ENCODE measurements at regions not wholly inside any gene's neighbourhood (a gene's known extent, or its start where the extent isn't known, plus 50 kb on each side); places are given as distances from the start of the nearest gene placed in this dataset.

GRCh38 chr2:66691031-66691965 is 256.4 kb downstream of the MEIS1 start:
- no peak for DNase-seq

- DNase-seq: no peak
Measured at GRCh38 chr2:66692521-66693054, 257.7 kb downstream of the MEIS1 start.

- no peak for DNase-seq
Measured at GRCh38 chr2:66693076-66693965, 258.4 kb downstream of the MEIS1 start.

GRCh38 chr2:66694087-66694860 is 259.3 kb downstream of the MEIS1 start:
- DNase-seq: no peak

GRCh38 chr2:66695226-66695735 is 260.4 kb downstream of the MEIS1 start:
- DNase-seq: no peak

GRCh38 chr2:66696374-66696773 is 261.4 kb downstream of the MEIS1 start:
- DNase-seq: no peak

- no peak for DNase-seq
Measured at GRCh38 chr2:66696886-66697285, 262.0 kb downstream of the MEIS1 start.

- no peak for DNase-seq
Measured at GRCh38 chr2:66697366-66697765, 262.4 kb downstream of the MEIS1 start.

- no peak for DNase-seq
Measured at GRCh38 chr2:66698091-66698490, 263.2 kb downstream of the MEIS1 start.

- no peak for DNase-seq
Measured at GRCh38 chr2:66698576-66699239, 263.8 kb downstream of the MEIS1 start.

GRCh38 chr2:66699416-66699792 is 264.5 kb downstream of the MEIS1 start:
- no peak for DNase-seq

- no peak for DNase-seq
Measured at GRCh38 chr2:66699793-66700676, 265.1 kb downstream of the MEIS1 start.

- no peak for DNase-seq
Measured at GRCh38 chr2:66700677-66701066, 265.7 kb downstream of the MEIS1 start.

GRCh38 chr2:66701251-66701650 is 266.3 kb downstream of the MEIS1 start:
- no peak for DNase-seq

GRCh38 chr2:66701656-66702055 is 266.7 kb downstream of the MEIS1 start:
- DNase-seq: no peak

GRCh38 chr2:66702301-66702700 is 267.4 kb downstream of the MEIS1 start:
- no peak for DNase-seq

GRCh38 chr2:66704786-66705185 is 269.9 kb downstream of the MEIS1 start:
- DNase-seq: no peak

GRCh38 chr2:66714610-66715009 is 279.7 kb downstream of the MEIS1 start:
- no peak for DNase-seq

- peak; percentile 68 for DNase-seq
Measured at GRCh38 chr2:66717218-66717905, 282.4 kb downstream of the MEIS1 start.

- no peak for DNase-seq
Measured at GRCh38 chr2:66717973-66718372, 283.0 kb downstream of the MEIS1 start.

Data from NCI-H1694 (cell line).